Suprapubic skin (tissue), 4 donors: ENCODE measurements at regions not wholly inside any gene's neighbourhood (a gene's known extent, or its start where the extent isn't known, plus 50 kb on each side); places are given as distances from the start of the nearest gene placed in this dataset.

ENCODE experiments used
- EP300 ChIP-seq: sonication (generic); formaldehyde crosslinking; IDR thresholded peaks from one replicate; pipeline ENCODE4 v1.6.1; 2017; ENCODE audit warnings: antibody characterized with exemption
- POLR2A ChIP-seq, 2 donors: fragments of 450-650 bp; IDR thresholded peaks; one replicate each; pipeline ENCODE4 v1.6.1; 2017; ENCODE audit warnings: antibody characterized with exemption in 2 of 2, mild to moderate bottlenecking in 2 of 2, moderate library complexity in 2 of 2
- POLR2AphosphoS5 ChIP-seq, 3 donors: sonication (generic); formaldehyde crosslinking; IDR thresholded peaks; one replicate each; pipeline ENCODE4 v1.6.1; 2017; ENCODE audit warnings: antibody characterized with exemption in 3 of 3
- TF ChIP-seq, protein P1 (sequence below), 2 donors: fragments of 200-600 bp in 1 of 2; fragments of 450-650 bp in 1 of 2; sonication (generic) in 1 of 2; IDR thresholded peaks; one replicate each; pipeline ENCODE4 v1.5.1; 2016 to 2019; ENCODE audit warnings: antibody characterized with exemption in 2 of 2, mild to moderate bottlenecking in 1 of 2, moderate library complexity in 1 of 2

DNA sequence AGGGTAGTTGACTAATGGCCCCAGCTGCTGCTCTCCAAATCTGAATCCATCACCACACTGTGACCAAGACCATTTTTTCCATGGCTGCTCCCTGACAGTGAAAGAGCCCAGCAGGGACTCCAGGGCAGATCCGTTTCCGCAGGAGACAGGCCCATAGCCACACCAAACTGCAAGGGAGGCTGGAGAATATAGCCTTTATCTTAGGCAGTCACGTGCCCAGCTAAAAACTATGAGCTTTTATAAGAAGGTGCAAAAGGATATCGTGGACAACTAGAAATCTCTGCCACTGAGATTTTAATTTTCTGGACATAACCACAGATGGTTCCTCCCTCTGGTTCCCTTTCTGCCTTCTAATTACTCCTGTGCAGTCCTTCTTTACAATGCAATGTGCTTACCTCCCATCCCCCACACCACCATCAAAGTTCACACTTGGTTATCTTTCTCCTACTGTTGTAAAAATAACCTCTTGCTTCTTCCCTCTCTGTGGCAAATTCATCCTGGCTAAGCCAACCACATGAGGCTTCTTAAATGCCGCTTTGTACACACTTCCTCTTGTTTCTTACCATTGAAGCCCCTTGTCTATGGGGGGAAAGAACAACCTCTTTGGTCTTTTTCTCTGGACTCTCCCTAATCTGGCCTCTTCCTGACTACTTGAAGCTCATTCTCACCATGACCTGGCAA lies 233.7 kb downstream of the SHQ1 start:
- TF ChIP-seq, protein P1, sequence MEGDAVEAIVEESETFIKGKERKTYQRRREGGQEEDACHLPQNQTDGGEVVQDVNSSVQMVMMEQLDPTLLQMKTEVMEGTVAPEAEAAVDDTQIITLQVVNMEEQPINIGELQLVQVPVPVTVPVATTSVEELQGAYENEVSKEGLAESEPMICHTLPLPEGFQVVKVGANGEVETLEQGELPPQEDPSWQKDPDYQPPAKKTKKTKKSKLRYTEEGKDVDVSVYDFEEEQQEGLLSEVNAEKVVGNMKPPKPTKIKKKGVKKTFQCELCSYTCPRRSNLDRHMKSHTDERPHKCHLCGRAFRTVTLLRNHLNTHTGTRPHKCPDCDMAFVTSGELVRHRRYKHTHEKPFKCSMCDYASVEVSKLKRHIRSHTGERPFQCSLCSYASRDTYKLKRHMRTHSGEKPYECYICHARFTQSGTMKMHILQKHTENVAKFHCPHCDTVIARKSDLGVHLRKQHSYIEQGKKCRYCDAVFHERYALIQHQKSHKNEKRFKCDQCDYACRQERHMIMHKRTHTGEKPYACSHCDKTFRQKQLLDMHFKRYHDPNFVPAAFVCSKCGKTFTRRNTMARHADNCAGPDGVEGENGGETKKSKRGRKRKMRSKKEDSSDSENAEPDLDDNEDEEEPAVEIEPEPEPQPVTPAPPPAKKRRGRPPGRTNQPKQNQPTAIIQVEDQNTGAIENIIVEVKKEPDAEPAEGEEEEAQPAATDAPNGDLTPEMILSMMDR (IDR thresholded peaks at IDR 0.05) = no peak
- TF ChIP-seq EP300 (no peak), POLR2AphosphoS5 (IDR thresholded peaks at IDR 0.05) (no peak), POLR2A (IDR thresholded peaks at IDR 0.05) (no peak)
